Smooth muscle cell (in vitro differentiated cells): ENCODE measurements at regions not wholly inside any gene's neighbourhood (a gene's known extent, or its start where the extent isn't known, plus 50 kb on each side); places are given as distances from the start of the nearest gene placed in this dataset.
A peak's percentile ranks its signal among the peaks of the same experiment; 100 is the strongest.

ENCODE experiments used
- DNase-seq: peaks from one replicate; lab custom pipeline; 2025; ENCODE audit not compliant: unreplicated experiment; lab: John Stamatoyannopoulos, UW
- H2AFZ ChIP-seq: fragments of 200-600 bp; sonication (generic); 2 replicates; pipeline ENCODE4 v1.6.0; 2016; ENCODE audit warnings: antibody characterized with exemption, low read depth, mild to moderate bottlenecking
- H3F3A ChIP-seq: fragments of 200-600 bp; sonication (generic); 2 replicates; pipeline ENCODE4 v1.6.0; 2017; ENCODE audit warnings: antibody characterized with exemption, low read depth
- H3K27ac ChIP-seq: fragments of 200-600 bp; sonication (generic); 2 replicates; pipeline ENCODE4 v1.5.1; 2016; ENCODE audit warnings: low read depth, mild to moderate bottlenecking
- H3K27me3 ChIP-seq: fragments of 200-600 bp; sonication (generic); 2 replicates; pipeline ENCODE4 v1.6.1; 2016; ENCODE audit warnings: low read depth, mild to moderate bottlenecking
- H3K36me3 ChIP-seq: fragments of 200-600 bp; sonication (generic); 2 replicates; pipeline ENCODE4 v1.5.1; 2016; ENCODE audit warnings: low read depth
- H3K4me1 ChIP-seq: fragments of 200-600 bp; sonication (generic); 2 replicates; pipeline ENCODE4 v1.5.1; 2016; ENCODE audit warnings: low read depth
- H3K4me2 ChIP-seq: fragments of 200-600 bp; sonication (generic); 2 replicates; pipeline ENCODE4 v1.6.0; 2016; ENCODE audit warnings: mild to moderate bottlenecking
- H3K4me3 ChIP-seq: fragments of 200-600 bp; sonication (generic); 2 replicates; pipeline ENCODE4 v1.5.1; 2016; ENCODE audit warnings: mild to moderate bottlenecking
- H3K79me2 ChIP-seq: fragments of 200-600 bp; sonication (generic); 2 replicates; pipeline ENCODE4 v1.6.0; 2016; ENCODE audit warnings: low read depth, mild to moderate bottlenecking
- H3K9ac ChIP-seq: fragments of 200-600 bp; sonication (generic); 2 replicates; pipeline ENCODE4 v1.6.0; 2016; ENCODE audit warnings: low read depth
- H3K9me3 ChIP-seq: fragments of 200-600 bp; sonication (generic); replicated peaks from 2 replicates; pipeline ENCODE4 v1.5.1; 2016; ENCODE audit warnings: low read depth
- H4K20me1 ChIP-seq: fragments of 200-600 bp; sonication (generic); 2 replicates; pipeline ENCODE4 v1.6.0; 2016; ENCODE audit warnings: low read depth
- WGBS: methylation state at CpG from one replicate; pipeline ENCODE4 v1.1.7; 2016; ENCODE audit warnings: low lambda C conversion rate; 5-methylcytosine and 5-hydroxymethylcytosine counted together
- TF ChIP-seq, protein P1 (sequence below): fragments of 200-600 bp; sonication (generic); IDR thresholded peaks from 2 replicates; pipeline ENCODE4 v1.5.1; 2017; ENCODE audit warnings: borderline replicate concordance, mild to moderate bottlenecking, antibody characterized with exemption; ENCODE audit not compliant: insufficient read depth, poor library complexity, severe bottlenecking

DNA sequence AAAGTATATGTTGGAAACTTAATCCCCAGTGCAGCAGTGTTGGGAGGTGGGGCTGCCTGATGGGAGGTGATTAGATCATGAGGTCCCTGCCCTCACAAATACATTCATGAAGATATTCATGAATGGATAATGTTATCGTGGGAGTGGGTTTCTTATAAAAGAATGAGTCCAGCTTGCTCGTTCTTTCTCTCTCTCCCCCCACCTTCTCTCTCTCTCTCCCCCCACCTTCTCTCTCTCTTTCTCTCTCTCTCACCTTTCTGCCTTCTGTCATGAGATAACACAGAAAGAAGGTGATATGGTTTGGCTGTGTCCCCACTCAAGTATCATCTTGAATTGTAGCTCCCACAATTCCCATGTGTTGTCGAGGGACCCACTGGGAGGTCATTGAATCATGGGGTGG, 66.7 kb upstream of the NUP50 start:
- no peak for DNase-seq
- Histone ChIP-seq H3K4me3 (no peak overlapping the region), H3K79me2 (no peaks in the 10 kb centered on the region), H4K20me1 (no peaks in the 10 kb centered on the region), H3F3A (no peaks in the 10 kb centered on the region), H3K9ac (no peak overlapping the region), H3K27ac (no peak overlapping the region), H3K9me3 (no peaks in the 10 kb centered on the region), H3K4me1 (no peaks in the 10 kb centered on the region), H3K27me3 (no peaks in the 10 kb centered on the region), H2AFZ (no peak overlapping the region), H3K36me3 (no peaks in the 10 kb centered on the region), H3K4me2 (no peak overlapping the region)
- TF ChIP-seq, protein P1, sequence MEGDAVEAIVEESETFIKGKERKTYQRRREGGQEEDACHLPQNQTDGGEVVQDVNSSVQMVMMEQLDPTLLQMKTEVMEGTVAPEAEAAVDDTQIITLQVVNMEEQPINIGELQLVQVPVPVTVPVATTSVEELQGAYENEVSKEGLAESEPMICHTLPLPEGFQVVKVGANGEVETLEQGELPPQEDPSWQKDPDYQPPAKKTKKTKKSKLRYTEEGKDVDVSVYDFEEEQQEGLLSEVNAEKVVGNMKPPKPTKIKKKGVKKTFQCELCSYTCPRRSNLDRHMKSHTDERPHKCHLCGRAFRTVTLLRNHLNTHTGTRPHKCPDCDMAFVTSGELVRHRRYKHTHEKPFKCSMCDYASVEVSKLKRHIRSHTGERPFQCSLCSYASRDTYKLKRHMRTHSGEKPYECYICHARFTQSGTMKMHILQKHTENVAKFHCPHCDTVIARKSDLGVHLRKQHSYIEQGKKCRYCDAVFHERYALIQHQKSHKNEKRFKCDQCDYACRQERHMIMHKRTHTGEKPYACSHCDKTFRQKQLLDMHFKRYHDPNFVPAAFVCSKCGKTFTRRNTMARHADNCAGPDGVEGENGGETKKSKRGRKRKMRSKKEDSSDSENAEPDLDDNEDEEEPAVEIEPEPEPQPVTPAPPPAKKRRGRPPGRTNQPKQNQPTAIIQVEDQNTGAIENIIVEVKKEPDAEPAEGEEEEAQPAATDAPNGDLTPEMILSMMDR: no peak
- 90% methylated on average over 3 of the region's 3 CpGs for WGBS

DNA sequence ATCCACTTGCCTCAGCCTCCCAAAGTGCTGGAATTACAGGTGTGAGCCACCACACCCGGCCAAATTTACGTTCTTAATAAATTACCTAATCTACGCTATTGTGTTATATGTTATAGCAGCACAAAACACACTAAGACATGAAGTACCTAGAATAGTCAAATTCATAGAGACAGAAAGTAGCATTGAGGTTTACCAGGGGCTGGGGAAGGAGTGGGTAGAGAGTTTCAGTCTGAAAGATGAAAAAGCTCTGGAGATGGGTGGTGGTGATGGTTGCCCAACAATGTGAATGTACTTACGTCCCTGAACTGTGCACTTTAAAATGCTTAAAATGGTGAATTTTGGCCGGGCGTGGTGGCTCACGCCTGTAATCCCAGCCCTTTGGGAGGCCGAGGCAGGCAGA, 65.7 kb upstream of the NUP50 start:
- Histone ChIP-seq H3K9me3 (no peaks in the 10 kb centered on the region), H3K9ac (no peak overlapping the region), H3K27me3 (no peaks in the 10 kb centered on the region), H3K4me3 (no peak overlapping the region), H3K4me2 (no peak overlapping the region), H2AFZ (no peak overlapping the region), H3K79me2 (no peaks in the 10 kb centered on the region), H3K36me3 (no peaks in the 10 kb centered on the region), H3K27ac (no peak overlapping the region), H3F3A (no peaks in the 10 kb centered on the region), H3K4me1 (no peaks in the 10 kb centered on the region), H4K20me1 (no peaks in the 10 kb centered on the region)
- WGBS: 96% methylated on average over 8 of the region's 8 CpGs
- TF ChIP-seq, protein P1: no peak
- DNase-seq: no peak

DNA sequence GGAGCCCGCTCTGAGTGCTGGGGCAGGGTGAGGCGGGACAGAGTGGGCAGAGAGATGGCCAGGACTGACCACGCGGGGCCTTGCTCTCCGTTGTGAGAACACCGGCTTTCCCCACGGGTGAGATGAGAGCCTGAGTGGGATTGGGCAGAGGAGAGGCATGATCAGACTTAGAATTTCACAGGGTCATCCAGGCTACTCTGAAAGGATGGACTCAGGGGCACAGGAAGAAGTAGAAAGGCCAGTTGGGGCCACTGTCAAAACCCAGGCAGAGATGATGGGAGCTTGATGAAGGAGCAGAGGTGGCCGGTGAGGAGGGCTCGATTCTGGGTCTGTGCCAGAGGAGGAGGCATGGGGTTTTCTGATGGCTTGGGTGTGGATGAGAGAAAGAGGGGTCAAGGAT, 63.8 kb upstream of the NUP50 start:
- no peak for DNase-seq
- TF ChIP-seq, protein P1: no peak
- WGBS: 89% methylated on average over 9 of the region's 9 CpGs

DNA sequence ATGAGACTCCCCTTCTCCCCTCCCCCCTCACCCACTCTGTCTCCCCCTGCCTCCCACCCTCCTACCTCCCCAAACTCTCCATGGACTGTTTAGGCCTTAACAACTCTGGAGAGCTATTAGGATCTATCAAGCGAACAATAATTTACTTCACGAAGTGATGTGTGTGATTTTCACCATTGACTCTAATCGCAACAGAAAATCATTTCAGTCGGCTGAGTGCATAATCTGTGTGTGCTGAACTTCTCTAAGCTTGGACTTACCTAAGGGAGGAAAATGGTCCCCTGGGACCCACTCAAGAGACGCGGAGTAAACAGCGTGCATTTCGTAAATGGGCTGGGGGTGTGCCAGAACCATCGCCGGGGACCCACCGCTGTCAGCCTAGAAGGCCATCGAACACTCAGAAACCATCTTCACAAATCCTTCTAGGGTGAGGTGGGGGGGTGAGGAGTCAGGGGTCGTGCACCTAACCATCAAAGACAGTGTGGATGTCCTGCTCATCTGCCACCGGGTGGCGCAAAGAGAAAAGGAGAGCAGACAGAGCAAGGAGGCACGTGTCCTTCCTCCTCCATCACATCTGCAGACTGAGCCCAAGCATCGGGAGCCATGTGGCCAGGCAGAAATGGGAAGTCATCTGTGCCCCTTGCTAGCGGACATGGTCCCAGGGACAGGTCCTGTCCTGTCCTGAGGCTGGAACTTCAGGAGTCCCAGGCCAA, 62.1 kb upstream of the NUP50 start:
- 53% methylated on average over 18 of the region's 18 CpGs for WGBS
- H3K27me3 ChIP-seq: no peaks in the 10 kb centered on the region
- H2AFZ ChIP-seq: no peak overlapping the region
- H3K4me2 ChIP-seq: no peak overlapping the region
- no peak overlapping the region for H3K4me3 ChIP-seq
- H3K9me3 ChIP-seq: no peaks in the 10 kb centered on the region
- H3K79me2 ChIP-seq: no peaks in the 10 kb centered on the region
- H3K27ac ChIP-seq: no peak overlapping the region
- H4K20me1 ChIP-seq: no peaks in the 10 kb centered on the region
- no peak for DNase-seq
- H3K36me3 ChIP-seq: no peaks in the 10 kb centered on the region
- TF ChIP-seq, protein P1: peak; percentile 57
- H3K9ac ChIP-seq: no peak overlapping the region
- no peaks in the 10 kb centered on the region for H3K4me1 ChIP-seq
- no peaks in the 10 kb centered on the region for H3F3A ChIP-seq

More for the DNA sequence above, 63.8 kb upstream of the NUP50 start:
- Histone ChIP-seq H3K27me3 (no peaks in the 10 kb centered on the region), H3K79me2 (no peaks in the 10 kb centered on the region), H3K9ac (no peak overlapping the region), H3K9me3 (no peaks in the 10 kb centered on the region), H3K4me2 (no peak overlapping the region), H4K20me1 (no peaks in the 10 kb centered on the region), H3K4me3 (no peak overlapping the region), H3K36me3 (no peaks in the 10 kb centered on the region), H3K27ac (no peak overlapping the region), H3F3A (no peaks in the 10 kb centered on the region), H2AFZ (no peak overlapping the region), H3K4me1 (no peaks in the 10 kb centered on the region)
